ENCODE measurements at regions not wholly inside any gene's neighbourhood (a gene's known extent, or its start where the extent isn't known, plus 50 kb on each side); places are given as distances from the start of the nearest gene placed in this dataset.

GRCh38 chrX:4831574-4831973 lies 1118.1 kb upstream of the PRKX start:
- WGBS, result 72% methylated on average over 1 of the region's 1 CpG
- H3K27ac ChIP-seq, result no peak overlapping the region
- intact Hi-C loops (cut with DNase I), result no loop called here

GRCh38 chrX:4830880-4831557 lies 1117.6 kb upstream of the PRKX start:
- DNase-seq (ENCODE audit: low spot score), result no peak
- Histone ChIP-seq H3K9me3 (no peaks in the 10 kb centered on the region), H3K4me3 (no peak overlapping the region), H3K4me1 (replicated peaks) (no peaks in the 10 kb centered on the region), H3K27ac (no peak overlapping the region), H3K36me3 (no peaks in the 10 kb centered on the region), H3K27me3 (replicated peaks; ENCODE audit: insufficient read depth) (no peaks in the 10 kb centered on the region)
- TF ChIP-seq CTCF (IDR thresholded peaks at IDR 0.05) (no peak), POLR2AphosphoS5 (IDR thresholded peaks at IDR 0.05) (no peak), POLR2A (IDR thresholded peaks at IDR 0.05) (no peak)
- WGBS, result 60% methylated on average over 9 of the region's 9 CpGs
- intact Hi-C loops (cut with DNase I), result no loop called here

More at GRCh38 chrX:4831574-4831973, 1118.1 kb upstream of the PRKX start:
- Histone ChIP-seq H3K27me3 (replicated peaks; ENCODE audit: insufficient read depth) (no peaks in the 10 kb centered on the region), H3K9me3 (no peaks in the 10 kb centered on the region), H3K36me3 (no peaks in the 10 kb centered on the region), H3K4me1 (replicated peaks) (no peaks in the 10 kb centered on the region), H3K4me3 (no peak overlapping the region)
- TF ChIP-seq CTCF (IDR thresholded peaks at IDR 0.05) (no peak), POLR2AphosphoS5 (IDR thresholded peaks at IDR 0.05) (no peak), POLR2A (IDR thresholded peaks at IDR 0.05) (no peak)
- no peak for DNase-seq (ENCODE audit: low spot score)

- no peak for DNase-seq (ENCODE audit: low spot score)
- H3K36me3 ChIP-seq, result no peaks in the 10 kb centered on the region
- 73% methylated on average over 3 of the region's 3 CpGs for WGBS
Measured at GRCh38 chrX:4825550-4825949, 1112.1 kb upstream of the PRKX start.

GRCh38 chrX:4809571-4809970 lies 1096.1 kb upstream of the PRKX start:
- no peaks in the 10 kb centered on the region for H3K36me3 ChIP-seq
- intact Hi-C loops (cut with DNase I), result no loop called here
- H3K27me3 ChIP-seq (replicated peaks; ENCODE audit: insufficient read depth), result no peaks in the 10 kb centered on the region
- no peaks in the 10 kb centered on the region for H3K4me1 ChIP-seq (replicated peaks)
- WGBS, result 43% methylated on average over 4 of the region's 4 CpGs
- H3K27ac ChIP-seq, result no peak overlapping the region
- TF ChIP-seq POLR2AphosphoS5 (IDR thresholded peaks at IDR 0.05), result no peak
- no peak for TF ChIP-seq CTCF (IDR thresholded peaks at IDR 0.05)
- TF ChIP-seq POLR2A (IDR thresholded peaks at IDR 0.05), result no peak
- no peaks in the 10 kb centered on the region for H3K9me3 ChIP-seq
- no peak overlapping the region for H3K4me3 ChIP-seq
- no peak for DNase-seq (ENCODE audit: low spot score)

More at GRCh38 chrX:4825550-4825949, 1112.1 kb upstream of the PRKX start:
- no peaks in the 10 kb centered on the region for H3K27me3 ChIP-seq (replicated peaks; ENCODE audit: insufficient read depth)
- TF ChIP-seq CTCF (IDR thresholded peaks at IDR 0.05) (no peak), POLR2AphosphoS5 (IDR thresholded peaks at IDR 0.05) (no peak), POLR2A (IDR thresholded peaks at IDR 0.05) (no peak)
- intact Hi-C loops (cut with DNase I), result no loop called here
- no peaks in the 10 kb centered on the region for H3K4me1 ChIP-seq (replicated peaks)
- no peak overlapping the region for H3K4me3 ChIP-seq
- no peak overlapping the region for H3K27ac ChIP-seq
- H3K9me3 ChIP-seq, result no peaks in the 10 kb centered on the region

GRCh38 chrX:4805502-4805901 lies 1092.1 kb upstream of the PRKX start:
- TF ChIP-seq CTCF (IDR thresholded peaks at IDR 0.05), result no peak
- no peak for TF ChIP-seq POLR2A (IDR thresholded peaks at IDR 0.05)
- no peak for TF ChIP-seq POLR2AphosphoS5 (IDR thresholded peaks at IDR 0.05)
- no peak overlapping the region for H3K27ac ChIP-seq
- 62% methylated on average over 3 of the region's 4 CpGs for WGBS
- H3K4me1 ChIP-seq (replicated peaks), result no peaks in the 10 kb centered on the region
- H3K9me3 ChIP-seq, result no peaks in the 10 kb centered on the region
- intact Hi-C loops (cut with DNase I), result no loop called here
- H3K36me3 ChIP-seq, result no peaks in the 10 kb centered on the region
- DNase-seq (ENCODE audit: low spot score), result no peak
- no peaks in the 10 kb centered on the region for H3K27me3 ChIP-seq (replicated peaks; ENCODE audit: insufficient read depth)
- no peak overlapping the region for H3K4me3 ChIP-seq
